ENCODE measurements at regions not wholly inside any gene's neighbourhood (a gene's known extent, or its start where the extent isn't known, plus 50 kb on each side); places are given as distances from the start of the nearest gene placed in this dataset.

GRCh38 chr18:24656050-24656449 lies 195.6 kb downstream of the HRH4 start:
- H3K27me3 Mint-ChIP-seq (ENCODE audit: insufficient read depth), result peaks cover 8% of the 10 kb centered on the region; the same call in 1 of the 2 replicates
- H3K4me1 Mint-ChIP-seq (ENCODE audit: low read depth), result no peaks in the 10 kb centered on the region
- H3K36me3 Mint-ChIP-seq (ENCODE audit: low read depth), result no peaks in the 10 kb centered on the region
- H3K9me3 Mint-ChIP-seq, result peaks cover 9% of the 10 kb centered on the region; the same call in 1 of the 2 replicates
- H3K4me3 Mint-ChIP-seq, result no peak overlapping the region
- TF ChIP-seq CTCF (IDR thresholded peaks at IDR 0.05), result no peak
- DNase-seq, result no peak
- no peak overlapping the region for H3K27ac Mint-ChIP-seq

- Mint-ChIP-seq H3K27me3 (ENCODE audit: insufficient read depth) (peaks cover 8% of the 10 kb centered on the region; the same call in 1 of the 2 replicates), H3K4me1 (ENCODE audit: low read depth) (no peaks in the 10 kb centered on the region), H3K27ac (no peak overlapping the region), H3K9me3 (peaks cover 2% of the 10 kb centered on the region; the same call in 1 of the 2 replicates), H3K36me3 (ENCODE audit: low read depth) (no peaks in the 10 kb centered on the region), H3K4me3 (no peak overlapping the region)
- DNase-seq, result peak; percentile 2
- no peak for TF ChIP-seq CTCF (IDR thresholded peaks at IDR 0.05)
Measured at GRCh38 chr18:24656551-24657443, 196.4 kb downstream of the HRH4 start.

GRCh38 chr18:24657444-24657842 lies 197.0 kb downstream of the HRH4 start:
- no peaks in the 10 kb centered on the region for H3K9me3 Mint-ChIP-seq
- no peak for TF ChIP-seq CTCF (IDR thresholded peaks at IDR 0.05)
- no peaks in the 10 kb centered on the region for H3K36me3 Mint-ChIP-seq (ENCODE audit: low read depth)
- H3K27ac Mint-ChIP-seq, result no peak overlapping the region
- H3K4me3 Mint-ChIP-seq, result no peak overlapping the region
- DNase-seq, result no peak
- peaks cover 8% of the 10 kb centered on the region; the same call in 1 of the 2 replicates for H3K27me3 Mint-ChIP-seq (ENCODE audit: insufficient read depth)
- no peaks in the 10 kb centered on the region for H3K4me1 Mint-ChIP-seq (ENCODE audit: low read depth)

- TF ChIP-seq CTCF (IDR thresholded peaks at IDR 0.05), result no peak
- H3K27ac Mint-ChIP-seq, result no peak overlapping the region
- no peaks in the 10 kb centered on the region for H3K36me3 Mint-ChIP-seq (ENCODE audit: low read depth)
- peaks cover 8% of the 10 kb centered on the region; the same call in 1 of the 2 replicates for H3K27me3 Mint-ChIP-seq (ENCODE audit: insufficient read depth)
- no peak for DNase-seq
- no peak overlapping the region for H3K4me3 Mint-ChIP-seq
- H3K4me1 Mint-ChIP-seq (ENCODE audit: low read depth), result no peaks in the 10 kb centered on the region
- H3K9me3 Mint-ChIP-seq, result no peaks in the 10 kb centered on the region
Measured at GRCh38 chr18:24658302-24658701, 197.9 kb downstream of the HRH4 start.

GRCh38 chr18:24659827-24660720 lies 199.6 kb downstream of the HRH4 start:
- Mint-ChIP-seq H3K9me3 (no peaks in the 10 kb centered on the region), H3K27ac (no peak overlapping the region), H3K27me3 (ENCODE audit: insufficient read depth) (peaks cover 10% of the 10 kb centered on the region; the same call in 1 of the 2 replicates), H3K36me3 (ENCODE audit: low read depth) (no peaks in the 10 kb centered on the region), H3K4me1 (ENCODE audit: low read depth) (no peaks in the 10 kb centered on the region), H3K4me3 (peak overlapping the region; percentile 29)
- no peak for TF ChIP-seq CTCF (IDR thresholded peaks at IDR 0.05)
- no peak for DNase-seq

Measured in HFFc6 (cell line).